ENCODE measurements at regions not wholly inside any gene's neighbourhood (a gene's known extent, or its start where the extent isn't known, plus 50 kb on each side); places are given as distances from the start of the nearest gene placed in this dataset.

DNA sequence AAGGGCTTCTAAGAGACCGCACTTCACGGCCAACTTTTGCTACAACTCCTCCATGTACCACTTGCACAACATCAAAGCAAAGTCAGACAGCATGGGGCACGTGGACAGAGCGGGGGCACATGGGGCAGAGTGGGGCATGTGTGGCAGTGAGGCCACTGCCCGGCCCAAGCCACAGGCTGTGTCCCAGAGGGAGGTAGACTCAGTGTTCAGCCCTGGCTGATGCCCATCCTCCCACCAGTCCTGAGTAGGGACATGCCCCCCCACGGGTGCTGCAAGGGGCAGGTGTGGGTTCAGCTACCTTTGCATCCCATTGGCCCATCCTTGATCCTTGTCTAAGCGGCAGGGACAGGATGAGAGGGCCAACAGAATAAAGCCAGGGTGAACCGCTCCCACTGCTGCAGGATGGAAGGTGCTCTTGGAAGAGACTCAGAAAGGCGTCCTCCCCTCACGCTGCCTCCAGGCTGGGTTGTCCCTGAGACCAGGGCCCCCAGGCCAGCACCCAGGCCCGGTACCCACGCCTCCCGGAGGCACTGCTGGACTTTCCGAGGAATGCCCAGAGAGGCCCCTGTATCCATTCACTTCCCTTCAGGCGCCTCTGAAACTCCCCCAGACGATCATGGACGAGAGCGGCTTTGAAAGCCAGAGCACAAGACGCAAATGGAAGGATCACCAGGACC, 218.2 kb downstream of the NDUFA10 start:
- Histone ChIP-seq H3K4me1 (ENCODE audit: control insufficient read depth, extremely low read depth, insufficient read depth, low read length) (no peaks in the 10 kb centered on the region), H3K79me2 (ENCODE audit: control insufficient read depth, insufficient read depth, low read length) (no peaks in the 10 kb centered on the region), H3K9ac (ENCODE audit: insufficient read depth, low read length) (no peak overlapping the region), H2AFZ (ENCODE audit: low read length) (no peak overlapping the region), H4K20me1 (ENCODE audit: control insufficient read depth, extremely low read depth, insufficient read depth, low read length) (no peaks in the 10 kb centered on the region), H3K27ac (ENCODE audit: insufficient read depth, low read length) (no peak overlapping the region), H3K36me3 (ENCODE audit: control insufficient read depth, insufficient read depth, low read length) (no peaks in the 10 kb centered on the region), H3K4me3 (replicated peaks in 1 of 4; ENCODE audit: control extremely low read depth in 1 of 4, insufficient read depth in 1 of 4, low read depth in 3 of 4, low read length in 4 of 4) (no peak overlapping the region), H3K27me3 (ENCODE audit: control insufficient read depth, insufficient read depth, low read length) (no peaks in the 10 kb centered on the region), H3K9me3 (ENCODE audit: control insufficient read depth, insufficient read depth, low read depth, low read length) (no peaks in the 10 kb centered on the region), H3K4me2 (ENCODE audit: extremely low read depth, insufficient read depth, low read length) (no peak overlapping the region)
- no peak for TF ChIP-seq EZH2 (IDR thresholded peaks at IDR 0.05; ENCODE audit: low read length, missing control alignments)
- TF ChIP-seq, protein P1, sequence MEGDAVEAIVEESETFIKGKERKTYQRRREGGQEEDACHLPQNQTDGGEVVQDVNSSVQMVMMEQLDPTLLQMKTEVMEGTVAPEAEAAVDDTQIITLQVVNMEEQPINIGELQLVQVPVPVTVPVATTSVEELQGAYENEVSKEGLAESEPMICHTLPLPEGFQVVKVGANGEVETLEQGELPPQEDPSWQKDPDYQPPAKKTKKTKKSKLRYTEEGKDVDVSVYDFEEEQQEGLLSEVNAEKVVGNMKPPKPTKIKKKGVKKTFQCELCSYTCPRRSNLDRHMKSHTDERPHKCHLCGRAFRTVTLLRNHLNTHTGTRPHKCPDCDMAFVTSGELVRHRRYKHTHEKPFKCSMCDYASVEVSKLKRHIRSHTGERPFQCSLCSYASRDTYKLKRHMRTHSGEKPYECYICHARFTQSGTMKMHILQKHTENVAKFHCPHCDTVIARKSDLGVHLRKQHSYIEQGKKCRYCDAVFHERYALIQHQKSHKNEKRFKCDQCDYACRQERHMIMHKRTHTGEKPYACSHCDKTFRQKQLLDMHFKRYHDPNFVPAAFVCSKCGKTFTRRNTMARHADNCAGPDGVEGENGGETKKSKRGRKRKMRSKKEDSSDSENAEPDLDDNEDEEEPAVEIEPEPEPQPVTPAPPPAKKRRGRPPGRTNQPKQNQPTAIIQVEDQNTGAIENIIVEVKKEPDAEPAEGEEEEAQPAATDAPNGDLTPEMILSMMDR (conservative IDR thresholded peaks at IDR 0.05 in 1 of 2, IDR thresholded peaks at IDR 0.05 in 1 of 2; ENCODE audit: low read depth in 1 of 2, low read length in 2 of 2) = no peak
- DNase-seq (ENCODE audit: low read depth in 2 of 2) = no peak

DNA sequence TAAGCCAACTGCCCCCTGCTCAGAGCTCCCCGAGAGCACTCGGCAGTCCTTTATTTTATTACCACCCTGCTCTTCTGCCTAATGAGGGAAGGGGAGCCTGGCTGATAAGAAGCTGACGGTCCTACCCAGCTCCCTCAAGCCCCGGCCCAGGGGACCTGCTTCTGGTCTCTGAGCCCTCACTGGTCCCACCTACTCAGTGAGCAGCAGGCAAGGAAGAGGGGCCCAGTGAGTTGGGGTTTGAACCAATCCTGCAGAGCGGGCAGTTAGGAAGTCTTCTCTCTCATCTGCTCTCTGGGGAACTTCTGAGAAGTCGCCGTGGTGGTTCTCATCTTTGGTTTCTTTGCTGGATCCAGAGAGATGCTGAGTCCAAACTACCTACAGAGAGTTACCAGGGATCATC, 218.9 kb downstream of the NDUFA10 start:
- H3K27ac ChIP-seq (ENCODE audit: insufficient read depth, low read length) = no peak overlapping the region
- no peak for TF ChIP-seq EZH2 (IDR thresholded peaks at IDR 0.05; ENCODE audit: low read length, missing control alignments)
- TF ChIP-seq, protein P1 (conservative IDR thresholded peaks at IDR 0.05 in 1 of 2, IDR thresholded peaks at IDR 0.05 in 1 of 2; ENCODE audit: low read depth in 1 of 2, low read length in 2 of 2) = no peak
- no peak overlapping the region for H2AFZ ChIP-seq (ENCODE audit: low read length)
- no peaks in the 10 kb centered on the region for H3K27me3 ChIP-seq (ENCODE audit: control insufficient read depth, insufficient read depth, low read length)
- no peak overlapping the region for H3K9ac ChIP-seq (ENCODE audit: insufficient read depth, low read length)
- H4K20me1 ChIP-seq (ENCODE audit: control insufficient read depth, extremely low read depth, insufficient read depth, low read length) = no peaks in the 10 kb centered on the region
- H3K79me2 ChIP-seq (ENCODE audit: control insufficient read depth, insufficient read depth, low read length) = no peaks in the 10 kb centered on the region
- H3K4me3 ChIP-seq (replicated peaks in 1 of 4; ENCODE audit: control extremely low read depth in 1 of 4, insufficient read depth in 1 of 4, low read depth in 3 of 4, low read length in 4 of 4) = no peak overlapping the region
- no peaks in the 10 kb centered on the region for H3K9me3 ChIP-seq (ENCODE audit: control insufficient read depth, insufficient read depth, low read depth, low read length)
- H3K4me2 ChIP-seq (ENCODE audit: extremely low read depth, insufficient read depth, low read length) = no peak overlapping the region
- H3K4me1 ChIP-seq (ENCODE audit: control insufficient read depth, extremely low read depth, insufficient read depth, low read length) = no peaks in the 10 kb centered on the region
- H3K36me3 ChIP-seq (ENCODE audit: control insufficient read depth, insufficient read depth, low read length) = no peaks in the 10 kb centered on the region
- no peak for DNase-seq (ENCODE audit: low read depth in 2 of 2)

DNA sequence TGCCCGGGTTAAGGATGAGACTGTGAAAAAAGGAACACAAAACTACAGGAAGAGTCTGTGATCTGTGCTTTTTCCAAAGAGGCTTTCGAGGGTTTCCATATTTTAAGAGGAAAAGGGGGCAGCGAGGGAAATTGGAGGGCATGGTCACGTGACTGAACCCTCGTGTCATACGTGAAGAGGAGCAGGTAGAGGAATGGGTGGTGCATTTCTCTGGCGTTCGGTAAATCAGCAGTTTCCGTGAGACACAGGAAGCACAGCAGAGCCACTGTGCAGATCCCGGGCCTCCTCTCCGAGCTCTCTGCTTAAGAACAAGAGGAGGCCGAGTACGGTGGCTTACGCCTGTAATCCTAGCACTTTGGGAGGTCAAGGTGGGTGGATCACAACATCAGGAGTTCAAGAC, 219.7 kb downstream of the NDUFA10 start:
- no peak overlapping the region for H2AFZ ChIP-seq (ENCODE audit: low read length)
- TF ChIP-seq, protein P1 (conservative IDR thresholded peaks at IDR 0.05 in 1 of 2, IDR thresholded peaks at IDR 0.05 in 1 of 2; ENCODE audit: low read depth in 1 of 2, low read length in 2 of 2) = no peak
- TF ChIP-seq EZH2 (IDR thresholded peaks at IDR 0.05; ENCODE audit: low read length, missing control alignments) = no peak
- no peaks in the 10 kb centered on the region for H3K9me3 ChIP-seq (ENCODE audit: control insufficient read depth, insufficient read depth, low read depth, low read length)
- H3K4me2 ChIP-seq (ENCODE audit: extremely low read depth, insufficient read depth, low read length) = no peak overlapping the region
- H3K27me3 ChIP-seq (ENCODE audit: control insufficient read depth, insufficient read depth, low read length) = no peaks in the 10 kb centered on the region
- no peaks in the 10 kb centered on the region for H4K20me1 ChIP-seq (ENCODE audit: control insufficient read depth, extremely low read depth, insufficient read depth, low read length)
- no peak overlapping the region for H3K27ac ChIP-seq (ENCODE audit: insufficient read depth, low read length)
- H3K36me3 ChIP-seq (ENCODE audit: control insufficient read depth, insufficient read depth, low read length) = no peaks in the 10 kb centered on the region
- no peaks in the 10 kb centered on the region for H3K79me2 ChIP-seq (ENCODE audit: control insufficient read depth, insufficient read depth, low read length)
- no peak overlapping the region for H3K9ac ChIP-seq (ENCODE audit: insufficient read depth, low read length)
- no peak for DNase-seq (ENCODE audit: low read depth in 2 of 2)
- no peak overlapping the region for H3K4me3 ChIP-seq (replicated peaks in 1 of 4; ENCODE audit: control extremely low read depth in 1 of 4, insufficient read depth in 1 of 4, low read depth in 3 of 4, low read length in 4 of 4)
- H3K4me1 ChIP-seq (ENCODE audit: control insufficient read depth, extremely low read depth, insufficient read depth, low read length) = no peaks in the 10 kb centered on the region
